ENCODE measurements at regions not wholly inside any gene's neighbourhood (a gene's known extent, or its start where the extent isn't known, plus 50 kb on each side); places are given as distances from the start of the nearest gene placed in this dataset.

- H3K56ac ChIP-seq (replicated peaks; ENCODE audit: insufficient read length, low read depth, low read length), result no peak overlapping the region
- H2BK12ac ChIP-seq (ENCODE audit: low read depth, low read length), result no peak overlapping the region
- no peak overlapping the region for H4K5ac ChIP-seq (ENCODE audit: insufficient read length, low read depth, low read length)
- no peaks in the 10 kb centered on the region for H3K79me2 ChIP-seq (ENCODE audit: control insufficient read depth in 1 of 2, insufficient read depth in 2 of 2, low read length in 2 of 2)
- H3K4me2 ChIP-seq (ENCODE audit: insufficient read depth in 1 of 2, low read depth in 2 of 2, low read length in 2 of 2), result no peak overlapping the region
- ChIA-PET CTCF (ENCODE audit: partially characterized antibody) (no interaction called here), POLR2A (ENCODE audit: partially characterized antibody) (no interaction called here)
- no peak overlapping the region for H2BK5ac ChIP-seq (ENCODE audit: low read depth, low read length)
- H3K23me2 ChIP-seq (ENCODE audit: low read depth, low read length), result no peaks in the 10 kb centered on the region
- no peak overlapping the region for H4K91ac ChIP-seq (replicated peaks; ENCODE audit: insufficient read length, low read length)
- H3K18ac ChIP-seq (ENCODE audit: extremely low read depth, low read length), result no peak overlapping the region
- no peak overlapping the region for H3K27ac ChIP-seq (ENCODE audit: low read depth, low read length)
- 96% methylated on average over 4 of the region's 4 CpGs; no CpG with 5 or more reads in 1 of the 2 experiments for WGBS, 2 experiments (ENCODE audit: extremely low coverage in 1 of 2, insufficient coverage in 1 of 2, insufficient read length in 1 of 2, insufficient replicate concordance in 2 of 2, low coverage in 1 of 2, low lambda C conversion rate in 2 of 2, missing lambda C conversion rate in 1 of 2)
- no peak overlapping the region for H3K4me3 ChIP-seq (ENCODE audit: extremely low read depth in 1 of 4, insufficient read depth in 2 of 4, low read depth in 3 of 4, low read length in 4 of 4)
- H4K8ac ChIP-seq (ENCODE audit: extremely low read depth, insufficient read depth, low read length), result no peak overlapping the region
- FAIRE-seq (no peak), DNase-seq (ENCODE audit: low read depth in 1 of 2, low spot score in 2 of 2) (no peak)
- no peak overlapping the region for H3K23ac ChIP-seq (ENCODE audit: insufficient read length)
- H3K4me1 ChIP-seq (replicated peaks in 1 of 4; ENCODE audit: control insufficient read depth in 3 of 4, insufficient read depth in 4 of 4, low read length in 3 of 4), result no peaks in the 10 kb centered on the region
- no peaks in the 10 kb centered on the region for H4K20me1 ChIP-seq (replicated peaks in 1 of 2; ENCODE audit: control insufficient read depth in 1 of 2, insufficient read depth in 2 of 2, low read length in 2 of 2)
- H2AFZ ChIP-seq (ENCODE audit: low read length), result no peak overlapping the region
- H3K14ac ChIP-seq (ENCODE audit: insufficient read length), result no peak overlapping the region
- no peaks in the 10 kb centered on the region for H3K36me3 ChIP-seq (ENCODE audit: control insufficient read depth in 2 of 4, insufficient read depth in 4 of 4, low read length in 3 of 4)
- H3K9ac ChIP-seq (replicated peaks in 1 of 4; ENCODE audit: extremely low read depth in 1 of 4, low read depth in 3 of 4, low read length in 3 of 4), result no peak overlapping the region
- no peaks in the 10 kb centered on the region for H3K27me3 ChIP-seq (replicated peaks in 1 of 4; ENCODE audit: control insufficient read depth in 3 of 4, extremely low read depth in 1 of 4, insufficient read depth in 3 of 4, low read length in 3 of 4)
- no peak overlapping the region for H2BK20ac ChIP-seq (ENCODE audit: low read length)
- no peak overlapping the region for H2AK5ac ChIP-seq (ENCODE audit: low read depth, low read length)
- H3K9me3 ChIP-seq (ENCODE audit: insufficient read depth in 2 of 2, low read depth in 1 of 2, low read length in 1 of 2), result no peaks in the 10 kb centered on the region
- H3K4ac ChIP-seq (replicated peaks; ENCODE audit: insufficient read length, low read depth, low read length), result no peak overlapping the region
- H3K79me1 ChIP-seq (ENCODE audit: low read depth, low read length), result no peaks in the 10 kb centered on the region
- no peak overlapping the region for H2BK120ac ChIP-seq (replicated peaks; ENCODE audit: low read depth, low read length)
- no peak overlapping the region for H2BK15ac ChIP-seq (ENCODE audit: low read length)
- no peak for TF ChIP-seq ZNF274 (IDR thresholded peaks at IDR 0.05; ENCODE audit: borderline replicate concordance, extremely low read depth, low read length)
- TF ChIP-seq SIN3A (conservative IDR thresholded peaks at IDR 0.05 in 1 of 2, IDR thresholded peaks at IDR 0.05 in 1 of 2; ENCODE audit: low read depth in 1 of 2, low read length in 2 of 2), result no peak
- no peak for TF ChIP-seq SAP30 (IDR thresholded peaks at IDR 0.05; ENCODE audit: insufficient read depth, insufficient replicate concordance, low read length)
- TF ChIP-seq SUZ12 (IDR thresholded peaks at IDR 0.05; ENCODE audit: low read length), result no peak
- no peak for TF ChIP-seq CTCF (IDR thresholded peaks at IDR 0.05; ENCODE audit: control extremely low read depth in 1 of 3, insufficient read depth in 1 of 3, low read depth in 1 of 3, low read length in 3 of 3)
- no peak for TF ChIP-seq GTF2F1 (IDR thresholded peaks at IDR 0.05; ENCODE audit: borderline replicate concordance, low read depth, low read length)
- no peak for TF ChIP-seq PHF8 (conservative IDR thresholded peaks at IDR 0.05; ENCODE audit: low read depth, low read length)
- TF ChIP-seq MAX (IDR thresholded peaks at IDR 0.05), result no peak
- TF ChIP-seq BCL11A (IDR thresholded peaks at IDR 0.05; ENCODE audit: low read depth in 2 of 2, low read length in 2 of 2), result no peak
- no peak for TF ChIP-seq ATF2 (IDR thresholded peaks at IDR 0.05; ENCODE audit: low read length)
These were observed 1447.3 kb upstream of the ACO1 start for GRCh38 chr9:30937106-30937505.
